SK-N-SH treated with all-trans-retinoic acid at 6 μM for 48 hours (cell line): ENCODE measurements at regions not wholly inside any gene's neighbourhood (a gene's known extent, or its start where the extent isn't known, plus 50 kb on each side); places are given as distances from the start of the nearest gene placed in this dataset.

Experiments
- ATAC-seq: fragments of 200-7000 bp; cut with Tn5 transposase; 3 replicates; pipeline ENCODE4 v1.9.1; 2020; ENCODE audit warnings: mild to moderate bottlenecking, moderate library complexity
- ARNTL ChIP-seq: fragments of 450-650 bp; formaldehyde crosslinking; IDR thresholded peaks from 2 replicates; pipeline ENCODE4 v1.5.0; 2020; ENCODE audit warnings: low read depth, mild to moderate bottlenecking, moderate library complexity, borderline replicate concordance
- BACH2 ChIP-seq: fragments of 250-450 bp; sonication (Bioruptor Pico); IDR thresholded peaks from 2 replicates; pipeline ENCODE4 v1.9.0; 2021; ENCODE audit warnings: mild to moderate bottlenecking, borderline replicate concordance
- CSDC2 ChIP-seq: fragments of 250-450 bp; sonication (Bioruptor Pico); IDR thresholded peaks from 2 replicates; pipeline ENCODE4 v1.5.0; 2020; ENCODE audit warnings: mild to moderate bottlenecking, moderate library complexity
- CSRNP3 ChIP-seq: fragments of 250-450 bp; sonication (Bioruptor Pico); IDR thresholded peaks from 2 replicates; pipeline ENCODE4 v1.5.1; 2021; ENCODE audit warnings: mild to moderate bottlenecking, moderate library complexity
- ESRRG ChIP-seq: fragments of 250-450 bp; sonication (Bioruptor Pico); IDR thresholded peaks from 2 replicates; pipeline ENCODE4 v1.6.1; 2021; ENCODE audit warnings: mild to moderate bottlenecking
- GLIS3 ChIP-seq: fragments of 250-450 bp; sonication (Bioruptor Pico); IDR thresholded peaks from 2 replicates; pipeline ENCODE4 v1.5.0; 2020; ENCODE audit warnings: mild to moderate bottlenecking, moderate library complexity
- ISL1 ChIP-seq: fragments of 250-450 bp; sonication (Bioruptor Pico); IDR thresholded peaks from 2 replicates; pipeline ENCODE4 v2.1.2; 2022; ENCODE audit warnings: mild to moderate bottlenecking, moderate library complexity
- PATZ1 ChIP-seq: fragments of 250-450 bp; sonication (Bioruptor Pico); IDR thresholded peaks from 2 replicates; pipeline ENCODE4 v1.8.0; 2020; ENCODE audit warnings: mild to moderate bottlenecking, moderate library complexity, borderline replicate concordance
- RARB ChIP-seq: fragments of 250-450 bp; sonication (Bioruptor Pico); IDR thresholded peaks from 2 replicates; pipeline ENCODE4 v1.8.0; 2021; ENCODE audit warnings: mild to moderate bottlenecking, moderate library complexity
- SNAI2 ChIP-seq: fragments of 250-450 bp; sonication (Bioruptor Pico); IDR thresholded peaks from 2 replicates; pipeline ENCODE4 v1.5.0; 2020; ENCODE audit warnings: mild to moderate bottlenecking, moderate library complexity
- TCF4 ChIP-seq: fragments of 250-450 bp; sonication (Bioruptor Pico); IDR thresholded peaks from 2 replicates; pipeline ENCODE4 v1.8.0; 2021; ENCODE audit warnings: mild to moderate bottlenecking, moderate library complexity, borderline replicate concordance
- TOX ChIP-seq: fragments of 250-450 bp; sonication (Bioruptor Pico); IDR thresholded peaks from 2 replicates; pipeline ENCODE4 v1.8.0; 2021; ENCODE audit warnings: mild to moderate bottlenecking, moderate library complexity, borderline replicate concordance
- TSHZ2 ChIP-seq: fragments of 250-450 bp; sonication (Bioruptor Pico); IDR thresholded peaks from 2 replicates; pipeline ENCODE4 v1.5.0; 2020; ENCODE audit warnings: mild to moderate bottlenecking, moderate library complexity
- ZFP3 ChIP-seq: fragments of 250-450 bp; sonication (Bioruptor Pico); IDR thresholded peaks from 2 replicates; pipeline ENCODE4 v1.5.0; 2020; ENCODE audit warnings: mild to moderate bottlenecking, moderate library complexity
- ZFP30 ChIP-seq: fragments of 450-650 bp; formaldehyde crosslinking; IDR thresholded peaks from 2 replicates; pipeline ENCODE4 v1.5.0; 2022; ENCODE audit warnings: mild to moderate bottlenecking, moderate library complexity
- ZNF70 ChIP-seq: fragments of 450-650 bp; formaldehyde crosslinking; IDR thresholded peaks from 2 replicates; pipeline ENCODE4 v1.5.0; 2020; ENCODE audit warnings: mild to moderate bottlenecking, moderate library complexity
- ZNF8 ChIP-seq: fragments of 450-650 bp; formaldehyde crosslinking; IDR thresholded peaks from 2 replicates; pipeline ENCODE4 v1.5.0; 2020; ENCODE audit warnings: mild to moderate bottlenecking, moderate library complexity
- TF ChIP-seq, protein P1 (sequence below): fragments of 250-450 bp; sonication (Bioruptor Pico); IDR thresholded peaks from 2 replicates; pipeline ENCODE4 v1.8.0; 2021; ENCODE audit warnings: low read depth, mild to moderate bottlenecking, moderate library complexity, borderline replicate concordance
- TF ChIP-seq, protein P2 (sequence below): fragments of 250-450 bp; sonication (Bioruptor Pico); IDR thresholded peaks from 2 replicates; pipeline ENCODE4 v1.5.1; 2020; ENCODE audit warnings: low read depth, mild to moderate bottlenecking, moderate library complexity

GRCh38 chr2:12325806-12326205, 390.9 kb upstream of the TRIB2 start:
- peak; percentile 90 for ATAC-seq
- TF ChIP-seq GLIS3: no peak
- no peak for TF ChIP-seq ZNF8 (CRISPR knock-in tag)
- TF ChIP-seq CSRNP3 (CRISPR knock-in tag): no peak
- TF ChIP-seq ZFP3 (CRISPR knock-in tag): no peak
- TF ChIP-seq RARB: no peak
- TF ChIP-seq SNAI2 (CRISPR knock-in tag): no peak
- TF ChIP-seq ZFP30: no peak
- no peak for TF ChIP-seq TSHZ2 (CRISPR knock-in tag)
- no peak for TF ChIP-seq BACH2
- TF ChIP-seq, protein P1, sequence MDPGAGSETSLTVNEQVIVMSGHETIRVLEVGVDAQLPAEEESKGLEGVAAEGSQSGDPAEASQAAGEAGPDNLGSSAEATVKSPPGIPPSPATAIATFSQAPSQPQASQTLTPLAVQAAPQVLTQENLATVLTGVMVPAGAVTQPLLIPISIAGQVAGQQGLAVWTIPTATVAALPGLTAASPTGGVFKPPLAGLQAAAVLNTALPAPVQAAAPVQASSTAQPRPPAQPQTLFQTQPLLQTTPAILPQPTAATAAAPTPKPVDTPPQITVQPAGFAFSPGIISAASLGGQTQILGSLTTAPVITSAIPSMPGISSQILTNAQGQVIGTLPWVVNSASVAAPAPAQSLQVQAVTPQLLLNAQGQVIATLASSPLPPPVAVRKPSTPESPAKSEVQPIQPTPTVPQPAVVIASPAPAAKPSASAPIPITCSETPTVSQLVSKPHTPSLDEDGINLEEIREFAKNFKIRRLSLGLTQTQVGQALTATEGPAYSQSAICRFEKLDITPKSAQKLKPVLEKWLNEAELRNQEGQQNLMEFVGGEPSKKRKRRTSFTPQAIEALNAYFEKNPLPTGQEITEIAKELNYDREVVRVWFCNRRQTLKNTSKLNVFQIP (CRISPR knock-in tag): no peak
- no peak for TF ChIP-seq ZNF70
- TF ChIP-seq, protein P2, sequence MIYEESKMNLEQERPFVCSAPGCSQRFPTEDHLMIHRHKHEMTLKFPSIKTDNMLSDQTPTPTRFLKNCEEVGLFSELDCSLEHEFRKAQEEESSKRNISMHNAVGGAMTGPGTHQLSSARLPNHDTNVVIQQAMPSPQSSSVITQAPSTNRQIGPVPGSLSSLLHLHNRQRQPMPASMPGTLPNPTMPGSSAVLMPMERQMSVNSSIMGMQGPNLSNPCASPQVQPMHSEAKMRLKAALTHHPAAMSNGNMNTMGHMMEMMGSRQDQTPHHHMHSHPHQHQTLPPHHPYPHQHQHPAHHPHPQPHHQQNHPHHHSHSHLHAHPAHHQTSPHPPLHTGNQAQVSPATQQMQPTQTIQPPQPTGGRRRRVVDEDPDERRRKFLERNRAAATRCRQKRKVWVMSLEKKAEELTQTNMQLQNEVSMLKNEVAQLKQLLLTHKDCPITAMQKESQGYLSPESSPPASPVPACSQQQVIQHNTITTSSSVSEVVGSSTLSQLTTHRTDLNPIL (CRISPR knock-in tag): no peak
- TF ChIP-seq CSDC2: no peak
- no peak for TF ChIP-seq TOX (CRISPR knock-in tag)
- no peak for TF ChIP-seq TCF4 (CRISPR knock-in tag)
- TF ChIP-seq ARNTL (CRISPR knock-in tag): no peak

- TF ChIP-seq SNAI2 (CRISPR knock-in tag) (no peak), GLIS3 (no peak), ISL1 (CRISPR knock-in tag) (no peak), PATZ1 (CRISPR knock-in tag) (no peak), ARNTL (CRISPR knock-in tag) (no peak)
- ATAC-seq: no peak
Measured at GRCh38 chr2:12326449-12327190, 390.1 kb upstream of the TRIB2 start.

DNA sequence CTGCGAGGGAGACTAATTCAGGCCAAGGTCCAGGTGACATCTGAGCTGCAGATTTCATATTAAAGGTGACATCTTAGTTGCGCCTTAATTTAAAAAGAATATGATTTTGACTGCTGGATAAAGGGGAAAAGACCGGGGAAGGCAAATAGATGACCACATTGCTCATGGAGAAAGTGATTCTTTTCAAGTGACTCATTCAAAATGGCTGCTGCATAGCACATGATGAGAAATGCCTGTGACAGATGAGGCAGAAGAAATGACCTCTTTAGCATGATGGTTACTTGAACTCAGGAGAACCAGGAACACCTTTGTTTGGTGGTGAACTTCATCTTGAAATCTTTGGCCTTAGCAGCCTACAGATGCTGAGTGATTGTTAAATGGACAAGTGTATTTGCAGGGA, 385.8 kb upstream of the TRIB2 start:
- ATAC-seq: peak; percentile 89
- TF ChIP-seq ZFP3 (CRISPR knock-in tag) (no peak), ESRRG (CRISPR knock-in tag) (no peak)
- TF ChIP-seq, protein P2 (CRISPR knock-in tag): no peak
- TF ChIP-seq, protein P1 (CRISPR knock-in tag): no peak
